GM12864 (cell line): ENCODE measurements at regions not wholly inside any gene's neighbourhood (a gene's known extent, or its start where the extent isn't known, plus 50 kb on each side); places are given as distances from the start of the nearest gene placed in this dataset.

Experiments used
- DNase-seq: peaks from one replicate; pipeline ENCODE4 v3.0.0-alpha.2; 2011; ENCODE audit warnings: low read depth
- H3K4me3 ChIP-seq: 2 replicates; pipeline ENCODE4 v1.5.1; 2011; ENCODE audit warnings: mild to moderate bottlenecking, low read depth, low read length, control low read depth
- CTCF ChIP-seq: IDR thresholded peaks from 2 replicates; pipeline ENCODE4 v1.5.1; 2011; ENCODE audit warnings: low read depth, mild to moderate bottlenecking, moderate library complexity, low read length, control low read depth, inconsistent platforms; ENCODE audit errors: missing control alignments

GRCh38 chr1:60762911-60763310, 319.4 kb upstream of the NFIA start:
- H3K4me3 ChIP-seq = no peak overlapping the region
- no peak for TF ChIP-seq CTCF
- DNase-seq = no peak

GRCh38 chr1:60762176-60762575, 320.2 kb upstream of the NFIA start:
- no peak for TF ChIP-seq CTCF
- no peak overlapping the region for H3K4me3 ChIP-seq
- no peak for DNase-seq

- TF ChIP-seq CTCF = no peak
- DNase-seq = no peak
- H3K4me3 ChIP-seq = no peak overlapping the region
Observed at GRCh38 chr1:60759291-60759690, 323.1 kb upstream of the NFIA start.

- DNase-seq = no peak
- H3K4me3 ChIP-seq = no peak overlapping the region
- TF ChIP-seq CTCF = no peak
Observed at GRCh38 chr1:60757485-60757884, 324.9 kb upstream of the NFIA start.

GRCh38 chr1:60753036-60753900, 329.1 kb upstream of the NFIA start:
- H3K4me3 ChIP-seq = no peak overlapping the region
- TF ChIP-seq CTCF = no peak
- no peak for DNase-seq

GRCh38 chr1:60751306-60751705, 331.1 kb upstream of the NFIA start:
- no peak overlapping the region for H3K4me3 ChIP-seq

More at GRCh38 chr1:60751306-60751705, 331.1 kb upstream of the NFIA start:
- DNase-seq = no peak
- TF ChIP-seq CTCF = no peak
